ENCODE measurements at regions not wholly inside any gene's neighbourhood (a gene's known extent, or its start where the extent isn't known, plus 50 kb on each side); places are given as distances from the start of the nearest gene placed in this dataset.

- H3K36me3 ChIP-seq (ENCODE audit: low read depth) = no peaks in the 10 kb centered on the region
- no peak for ATAC-seq
- no peaks in the 10 kb centered on the region for H3K4me1 ChIP-seq (ENCODE audit: low read depth)
- H3K4me3 ChIP-seq = no peak overlapping the region
- TF ChIP-seq, protein P1, sequence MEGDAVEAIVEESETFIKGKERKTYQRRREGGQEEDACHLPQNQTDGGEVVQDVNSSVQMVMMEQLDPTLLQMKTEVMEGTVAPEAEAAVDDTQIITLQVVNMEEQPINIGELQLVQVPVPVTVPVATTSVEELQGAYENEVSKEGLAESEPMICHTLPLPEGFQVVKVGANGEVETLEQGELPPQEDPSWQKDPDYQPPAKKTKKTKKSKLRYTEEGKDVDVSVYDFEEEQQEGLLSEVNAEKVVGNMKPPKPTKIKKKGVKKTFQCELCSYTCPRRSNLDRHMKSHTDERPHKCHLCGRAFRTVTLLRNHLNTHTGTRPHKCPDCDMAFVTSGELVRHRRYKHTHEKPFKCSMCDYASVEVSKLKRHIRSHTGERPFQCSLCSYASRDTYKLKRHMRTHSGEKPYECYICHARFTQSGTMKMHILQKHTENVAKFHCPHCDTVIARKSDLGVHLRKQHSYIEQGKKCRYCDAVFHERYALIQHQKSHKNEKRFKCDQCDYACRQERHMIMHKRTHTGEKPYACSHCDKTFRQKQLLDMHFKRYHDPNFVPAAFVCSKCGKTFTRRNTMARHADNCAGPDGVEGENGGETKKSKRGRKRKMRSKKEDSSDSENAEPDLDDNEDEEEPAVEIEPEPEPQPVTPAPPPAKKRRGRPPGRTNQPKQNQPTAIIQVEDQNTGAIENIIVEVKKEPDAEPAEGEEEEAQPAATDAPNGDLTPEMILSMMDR (IDR thresholded peaks at IDR 0.05) = no peak
- no peaks in the 10 kb centered on the region for H3K9me3 ChIP-seq
- intact Hi-C loops (cut with DNase I, micrococcal nuclease) = no loop called here
- DNase-seq = no peak
Measured at GRCh38 chr12:59023861-59024424, 103.6 kb upstream of the LRIG3 start.

GRCh38 chr12:59020073-59020946 is 100.0 kb upstream of the LRIG3 start:
- H3K9me3 ChIP-seq = no peaks in the 10 kb centered on the region
- no peaks in the 10 kb centered on the region for H3K36me3 ChIP-seq (ENCODE audit: low read depth)
- no peaks in the 10 kb centered on the region for H3K4me1 ChIP-seq (ENCODE audit: low read depth)
- TF ChIP-seq, protein P1 (IDR thresholded peaks at IDR 0.05) = no peak
- H3K4me3 ChIP-seq = no peak overlapping the region
- ATAC-seq (no peak), DNase-seq (no peak)
- intact Hi-C loops (cut with DNase I, micrococcal nuclease) = no loop called here

GRCh38 chr12:59014885-59015284 is 94.6 kb upstream of the LRIG3 start:
- no peak for DNase-seq
- Histone ChIP-seq H3K4me1 (ENCODE audit: low read depth) (no peaks in the 10 kb centered on the region), H3K4me3 (no peak overlapping the region), H3K9me3 (no peaks in the 10 kb centered on the region), H3K36me3 (ENCODE audit: low read depth) (no peaks in the 10 kb centered on the region)
- TF ChIP-seq, protein P1 (IDR thresholded peaks at IDR 0.05) = no peak
- intact Hi-C loops (cut with DNase I, micrococcal nuclease) = no loop called here
- ATAC-seq = peak; percentile 18

- no peak for DNase-seq
- H3K4me3 ChIP-seq = no peak overlapping the region
- no peaks in the 10 kb centered on the region for H3K4me1 ChIP-seq (ENCODE audit: low read depth)
- TF ChIP-seq, protein P1 (IDR thresholded peaks at IDR 0.05) = no peak
- intact Hi-C loops (cut with DNase I, micrococcal nuclease) = no loop called here
- no peaks in the 10 kb centered on the region for H3K9me3 ChIP-seq
- ATAC-seq = no peak
- no peaks in the 10 kb centered on the region for H3K36me3 ChIP-seq (ENCODE audit: low read depth)
Measured at GRCh38 chr12:59010941-59011340, 90.6 kb upstream of the LRIG3 start.

GRCh38 chr12:59010118-59010517 is 89.8 kb upstream of the LRIG3 start:
- H3K36me3 ChIP-seq (ENCODE audit: low read depth) = no peaks in the 10 kb centered on the region
- intact Hi-C loops (cut with DNase I, micrococcal nuclease) = no loop called here
- no peaks in the 10 kb centered on the region for H3K9me3 ChIP-seq
- H3K4me1 ChIP-seq (ENCODE audit: low read depth) = no peaks in the 10 kb centered on the region
- H3K4me3 ChIP-seq = no peak overlapping the region
- no peak for ATAC-seq
- no peak for DNase-seq
- TF ChIP-seq, protein P1 (IDR thresholded peaks at IDR 0.05) = no peak
